Thyroid gland (tissue), 4 donors: ENCODE measurements at regions not wholly inside any gene's neighbourhood (a gene's known extent, or its start where the extent isn't known, plus 50 kb on each side); places are given as distances from the start of the nearest gene placed in this dataset.

Source experiments
- DNase-seq, 2 donors: peaks; one replicate each; pipeline ENCODE4 v3.0.0-alpha.2; 2019
- H3K27ac ChIP-seq, 3 donors: fragments of 200-600 bp; sonication (generic); 1 replicate in 2 of 3; 2 replicates in 1 of 3; pipeline ENCODE4 v1.5.1; 2016 to 2019; ENCODE audit warnings: mild to moderate bottlenecking in 1 of 3, moderate library complexity in 1 of 3
- H3K27me3 ChIP-seq: fragments of 200-600 bp; sonication (generic); one replicate; pipeline ENCODE4 v1.5.1; 2019
- H3K36me3 ChIP-seq, 2 donors: fragments of 200-600 bp; sonication (generic); one replicate each; pipeline ENCODE4 v1.5.1; 2016 to 2019
- H3K4me1 ChIP-seq, 2 donors: fragments of 200-600 bp; sonication (generic); one replicate each; pipeline ENCODE4 v1.5.1; 2017 to 2019
- H3K4me3 ChIP-seq, 3 donors: fragments of 200-600 bp; sonication (generic); replicated peaks in 1 of 3; 1 replicate in 2 of 3; 2 replicates in 1 of 3; pipeline ENCODE4 v1.5.1; 2016; ENCODE audit warnings: mild to moderate bottlenecking in 1 of 3
- H3K9me3 ChIP-seq: fragments of 200-600 bp; sonication (generic); one replicate; pipeline ENCODE4 v1.5.1; 2017
- CTCF ChIP-seq, 6 experiments: fragments of 200-600 bp in 3 of 6; fragments of 450-650 bp in 3 of 6; sonication (generic) in 3 of 6; IDR thresholded peaks; one replicate each; pipeline ENCODE4 v1.5.1; 2016 to 2019; ENCODE audit warnings: antibody characterized with exemption in 6 of 6, mild to moderate bottlenecking in 2 of 6, inconsistent platforms in 1 of 6, moderate library complexity in 1 of 6
- POLR2A ChIP-seq, 2 donors: fragments of 450-650 bp; IDR thresholded peaks; one replicate each; pipeline ENCODE4 v1.6.1; 2017; ENCODE audit warnings: antibody characterized with exemption in 2 of 2, mild to moderate bottlenecking in 2 of 2, moderate library complexity in 1 of 2
- WGBS, 2 donors: methylation state at CpG; one replicate each; pipeline ENCODE4 v1.1.5; 2017; 5-methylcytosine and 5-hydroxymethylcytosine counted together
- intact Hi-C: fragments of 100-400 bp; cut with DNase I; formaldehyde crosslinking; loops from one replicate; pipeline ENCODE4 v1.15.1; 2023

GRCh38 chr5:33160871-33161270 is 279.9 kb upstream of the TARS1 start:
- Histone ChIP-seq H3K4me1 (no peaks in the 10 kb centered on the region), H3K27ac (no peak overlapping the region), H3K27me3 (no peaks in the 10 kb centered on the region), H3K36me3 (no peaks in the 10 kb centered on the region), H3K9me3 (no peaks in the 10 kb centered on the region), H3K4me3 (no peak overlapping the region)
- 80 to 90% methylated on average over 2 of the region's 2 CpGs for WGBS, 2 donors
- DNase-seq: no peak
- no peak for TF ChIP-seq POLR2A (IDR thresholded peaks at IDR 0.05)
- TF ChIP-seq CTCF (IDR thresholded peaks at IDR 0.05): no peak
- intact Hi-C loops: no loop called here

- Histone ChIP-seq H3K4me3 (no peak overlapping the region), H3K27ac (no peak overlapping the region), H3K9me3 (no peaks in the 10 kb centered on the region), H3K4me1 (no peaks in the 10 kb centered on the region), H3K27me3 (no peaks in the 10 kb centered on the region), H3K36me3 (no peaks in the 10 kb centered on the region)
- no peak for TF ChIP-seq POLR2A (IDR thresholded peaks at IDR 0.05)
- no peak for TF ChIP-seq CTCF (IDR thresholded peaks at IDR 0.05)
- intact Hi-C loops: no loop called here
- no peak for DNase-seq
- 81 to 87% methylated on average over 3 of the region's 3 CpGs for WGBS, 2 donors
Measured at GRCh38 chr5:33161421-33161820, 279.3 kb upstream of the TARS1 start.

GRCh38 chr5:33162057-33162456 is 278.7 kb upstream of the TARS1 start:
- H3K4me1 ChIP-seq: no peaks in the 10 kb centered on the region
- TF ChIP-seq POLR2A (IDR thresholded peaks at IDR 0.05): no peak
- no peak for TF ChIP-seq CTCF (IDR thresholded peaks at IDR 0.05)
- no peak overlapping the region for H3K27ac ChIP-seq
- WGBS, 2 donors: 97 to 98% methylated on average over 18 of the region's 18 CpGs
- no peak for DNase-seq
- intact Hi-C loops: no loop called here
- no peaks in the 10 kb centered on the region for H3K36me3 ChIP-seq
- H3K27me3 ChIP-seq: no peaks in the 10 kb centered on the region
- H3K4me3 ChIP-seq: no peak overlapping the region
- H3K9me3 ChIP-seq: no peaks in the 10 kb centered on the region

GRCh38 chr5:33166522-33166921 is 274.2 kb upstream of the TARS1 start:
- Histone ChIP-seq H3K36me3 (no peaks in the 10 kb centered on the region), H3K4me3 (no peak overlapping the region), H3K27me3 (no peaks in the 10 kb centered on the region)

GRCh38 chr5:33166948-33167347 is 273.8 kb upstream of the TARS1 start:
- H3K9me3 ChIP-seq: no peaks in the 10 kb centered on the region
- no peaks in the 10 kb centered on the region for H3K4me1 ChIP-seq
- DNase-seq: no peak
- 0 to 83% methylated on average over 1 to 2 of the region's 2 CpGs for WGBS, 2 donors
- H3K27me3 ChIP-seq: no peaks in the 10 kb centered on the region
- H3K27ac ChIP-seq: no peak overlapping the region
- H3K36me3 ChIP-seq: no peaks in the 10 kb centered on the region
- intact Hi-C loops: no loop called here
- no peak overlapping the region for H3K4me3 ChIP-seq
- TF ChIP-seq CTCF (IDR thresholded peaks at IDR 0.05): no peak
- no peak for TF ChIP-seq POLR2A (IDR thresholded peaks at IDR 0.05)

More at GRCh38 chr5:33166522-33166921, 274.2 kb upstream of the TARS1 start:
- Histone ChIP-seq H3K4me1 (no peaks in the 10 kb centered on the region), H3K9me3 (no peaks in the 10 kb centered on the region), H3K27ac (no peak overlapping the region)
- TF ChIP-seq POLR2A (IDR thresholded peaks at IDR 0.05): no peak
- no peak for TF ChIP-seq CTCF (IDR thresholded peaks at IDR 0.05)
- intact Hi-C loops: no loop called here
- WGBS, 2 donors: 75 to 88% methylated on average over 4 of the region's 4 CpGs
- peak in 1 of 2 donors; percentile 3 for DNase-seq
